ENCODE measurements at regions not wholly inside any gene's neighbourhood (a gene's known extent, or its start where the extent isn't known, plus 50 kb on each side); places are given as distances from the start of the nearest gene placed in this dataset.

GRCh38 chr1:95437781-95438180 is 203.8 kb downstream of the RWDD3 start:
- DNase-seq = no peak

- DNase-seq = no peak
These were observed 204.4 kb downstream of the RWDD3 start for GRCh38 chr1:95438218-95438948.

GRCh38 chr1:95440511-95440910 is 206.5 kb downstream of the RWDD3 start:
- DNase-seq = no peak

- DNase-seq = no peak
These were observed 215.5 kb downstream of the RWDD3 start for GRCh38 chr1:95449516-95449915.

GRCh38 chr1:95451054-95451453 is 217.0 kb downstream of the RWDD3 start:
- DNase-seq = no peak

- DNase-seq = no peak
These were observed 217.9 kb downstream of the RWDD3 start for GRCh38 chr1:95451904-95452303.

- DNase-seq = no peak
These were observed 219.0 kb downstream of the RWDD3 start for GRCh38 chr1:95453053-95453452.

GRCh38 chr1:95467036-95467435 is 233.0 kb downstream of the RWDD3 start:
- no peak for DNase-seq

GRCh38 chr1:95475686-95476457 is 241.9 kb downstream of the RWDD3 start:
- DNase-seq = no peak

GRCh38 chr1:95496307-95496706 is 262.3 kb downstream of the RWDD3 start:
- no peak for DNase-seq

GRCh38 chr1:95496773-95497172 is 262.8 kb downstream of the RWDD3 start:
- no peak for DNase-seq

GRCh38 chr1:95497566-95497965 is 263.6 kb downstream of the RWDD3 start:
- DNase-seq = no peak

GRCh38 chr1:95503278-95504030 is 269.4 kb downstream of the RWDD3 start:
- no peak for DNase-seq

GRCh38 chr1:95504321-95504720 is 270.3 kb downstream of the RWDD3 start:
- DNase-seq = no peak

- no peak for DNase-seq
These were observed 272.9 kb downstream of the RWDD3 start for GRCh38 chr1:95506736-95507414.

- no peak for DNase-seq
These were observed 276.0 kb downstream of the RWDD3 start for GRCh38 chr1:95509989-95510388.

- DNase-seq = no peak
These were observed 278.9 kb downstream of the RWDD3 start for GRCh38 chr1:95512925-95513324.

GRCh38 chr1:95517506-95517905 is 283.5 kb downstream of the RWDD3 start:
- DNase-seq = no peak

GRCh38 chr1:95518310-95518709 is 284.3 kb downstream of the RWDD3 start:
- DNase-seq = no peak

GRCh38 chr1:95520390-95520789 is 286.4 kb downstream of the RWDD3 start:
- no peak for DNase-seq

GRCh38 chr1:95532335-95532734 is 298.3 kb downstream of the RWDD3 start:
- no peak for DNase-seq

GRCh38 chr1:95534985-95535384 is 301.0 kb downstream of the RWDD3 start:
- DNase-seq = no peak

GRCh38 chr1:95535614-95536013 is 301.6 kb downstream of the RWDD3 start:
- no peak for DNase-seq

All from NCI-H510A treated with DMSO at 0.1 percent for 48 hours (cell line).